Activated CD4-positive, alpha-beta memory T cell treated with anti-CD3 and anti-CD28 coated beads for 36 hours (primary cell): ENCODE measurements at regions not wholly inside any gene's neighbourhood (a gene's known extent, or its start where the extent isn't known, plus 50 kb on each side); places are given as distances from the start of the nearest gene placed in this dataset.
A peak's percentile ranks its signal among the peaks of the same experiment; 100 is the strongest.
"Not testable (repeated sequence)": the region's sequence is repeated elsewhere in the genome, so short reads cannot be mapped to it uniquely, and the experiment has no call there.

Experiments
- CTCF ChIA-PET: fragments of 350-600 bp; sonication (Branson Sonifier 250); formaldehyde crosslinking; loops from one replicate; lab custom pipeline; 2021; ENCODE audit warnings: antibody characterized with exemption, inconsistent platforms; lab: Charles Lee
- POLR2A ChIA-PET: fragments of 350-600 bp; sonication (Branson Sonifier 250); formaldehyde crosslinking; loops from one replicate; lab custom pipeline; 2021; ENCODE audit warnings: antibody characterized with exemption; lab: Charles Lee
- DNase-seq: peaks from one replicate; pipeline ENCODE4 v3.0.0-alpha.2; 2020
- H3K27ac Mint-ChIP-seq: one replicate; pipeline ENCODE4 v1.8.0; 2021; ENCODE audit warnings: mixed read lengths
- H3K27me3 Mint-ChIP-seq: one replicate; pipeline ENCODE4 v1.8.0; 2021; ENCODE audit warnings: mixed read lengths
- H3K36me3 Mint-ChIP-seq: one replicate; pipeline ENCODE4 v1.8.0; 2021; ENCODE audit warnings: mixed read lengths
- H3K4me1 Mint-ChIP-seq: one replicate; pipeline ENCODE4 v1.8.0; 2021; ENCODE audit warnings: low read depth, mixed read lengths
- H3K4me3 Mint-ChIP-seq: one replicate; pipeline ENCODE4 v1.8.0; 2021; ENCODE audit warnings: mild to moderate bottlenecking, mixed read lengths
- H3K9me3 Mint-ChIP-seq: one replicate; pipeline ENCODE4 v1.8.0; 2021; ENCODE audit warnings: mixed read lengths
- intact Hi-C: fragments of 100-400 bp; cut with micrococcal nuclease; formaldehyde crosslinking; loops from one replicate; pipeline ENCODE4 v1.15.1; 2023

GRCh38 chr12:91877022-91877421, 268.6 kb downstream of the BTG1 start:
- peak; percentile 91 for DNase-seq
- no peaks in the 10 kb centered on the region for H3K9me3 Mint-ChIP-seq
- H3K27me3 Mint-ChIP-seq, result no peaks in the 10 kb centered on the region
- no peaks in the 10 kb centered on the region for H3K36me3 Mint-ChIP-seq
- intact Hi-C loops, result loop anchor here (1.0 to 5.0 kb wide), 14 partner anchors 25 to 718 kb away; no protein-coding TSS in a partner anchor
- ChIA-PET CTCF (interaction anchor here (0.6 to 2.4 kb wide), 8 partner anchors 11 to 494 kb away, joined by 3 to 13 read pairs (median 3); no protein-coding TSS in a partner anchor), POLR2A (interaction anchor here (0.7 to 6.1 kb wide), 6 partner anchors 71 to 267 kb away, joined by 3 to 51 read pairs (median 4); partner anchors contain the start of gene BTG1)
- peaks cover 67% of the 10 kb centered on the region for H3K4me1 Mint-ChIP-seq
- H3K27ac Mint-ChIP-seq, result peak overlapping the region; percentile 94
- peak overlapping the region; percentile 71 for H3K4me3 Mint-ChIP-seq

- POLR2A ChIA-PET, result interaction anchor here (6.1 kb wide), 1 partner anchor 269 kb away, joined by 51 read pairs; the partner anchor contains the start of gene BTG1
- CTCF ChIA-PET, result interaction anchor here (2.4 kb wide), 1 partner anchor 64 kb away, joined by 13 read pairs; no protein-coding TSS in a partner anchor
Measured at GRCh38 chr12:91875671-91876070, 270.0 kb downstream of the BTG1 start.

GRCh38 chr12:91874086-91874865, 271.4 kb downstream of the BTG1 start:
- CTCF ChIA-PET, result interaction anchor here (1.1 kb wide), 1 partner anchor 63 kb away, joined by 4 read pairs; no protein-coding TSS in a partner anchor
- DNase-seq, result no peak
- Mint-ChIP-seq H3K9me3 (no peaks in the 10 kb centered on the region), H3K27me3 (no peaks in the 10 kb centered on the region), H3K4me1 (peaks cover 69% of the 10 kb centered on the region), H3K27ac (peak overlapping the region; percentile 35), H3K36me3 (no peaks in the 10 kb centered on the region), H3K4me3 (no peak overlapping the region)
- intact Hi-C loops, result no loop called here
- POLR2A ChIA-PET, result interaction anchor here (0.6 to 6.1 kb wide), 2 partner anchors 238 to 270 kb away, joined by 3 to 51 read pairs; partner anchors contain the start of gene BTG1

More at GRCh38 chr12:91875671-91876070, 270.0 kb downstream of the BTG1 start:
- H3K9me3 Mint-ChIP-seq, H3K27me3 Mint-ChIP-seq, DNase-seq, H3K4me3 Mint-ChIP-seq, H3K36me3 Mint-ChIP-seq: not testable (repeated sequence)
- intact Hi-C loops, result loop anchor here (2.0 to 5.0 kb wide), 8 partner anchors 102 to 719 kb away; no protein-coding TSS in a partner anchor
- Mint-ChIP-seq H3K4me1 (peaks cover 77% of the 10 kb centered on the region), H3K27ac (peak overlapping the region; percentile 38)

- Mint-ChIP-seq H3K27me3 (no peaks in the 10 kb centered on the region), H3K9me3 (no peaks in the 10 kb centered on the region), H3K27ac (peak overlapping the region; percentile 77), H3K4me3 (no peak overlapping the region), H3K4me1 (peaks cover 53% of the 10 kb centered on the region), H3K36me3 (no peaks in the 10 kb centered on the region)
- CTCF ChIA-PET, result no interaction called here
- POLR2A ChIA-PET, result no interaction called here
- intact Hi-C loops, result no loop called here
- DNase-seq, result no peak
Measured at GRCh38 chr12:91871751-91872150, 273.9 kb downstream of the BTG1 start.

- no peak for DNase-seq
- intact Hi-C loops, result no loop called here
- Mint-ChIP-seq H3K4me1 (peaks cover 46% of the 10 kb centered on the region), H3K36me3 (no peaks in the 10 kb centered on the region), H3K4me3 (peak overlapping the region; percentile 40), H3K27me3 (no peaks in the 10 kb centered on the region), H3K27ac (peak overlapping the region; percentile 77), H3K9me3 (no peaks in the 10 kb centered on the region)
- ChIA-PET CTCF (interaction anchor here (0.6 to 1.6 kb wide), 2 partner anchors 60 to 185 kb away, joined by 4 to 5 read pairs; no protein-coding TSS in a partner anchor), POLR2A (no interaction called here)
Measured at GRCh38 chr12:91870872-91871707, 274.6 kb downstream of the BTG1 start.

GRCh38 chr12:91868054-91868453, 277.6 kb downstream of the BTG1 start:
- no peaks in the 10 kb centered on the region for H3K9me3 Mint-ChIP-seq
- no peaks in the 10 kb centered on the region for H3K36me3 Mint-ChIP-seq
- intact Hi-C loops, result no loop called here
- ChIA-PET CTCF (interaction anchor here (1.1 kb wide), 1 partner anchor 9 kb away, joined by 3 read pairs; no protein-coding TSS in a partner anchor), POLR2A (no interaction called here)
- no peaks in the 10 kb centered on the region for H3K27me3 Mint-ChIP-seq
- DNase-seq, result no peak
- no peak overlapping the region for H3K27ac Mint-ChIP-seq
- H3K4me1 Mint-ChIP-seq, result peaks cover 27% of the 10 kb centered on the region
- no peak overlapping the region for H3K4me3 Mint-ChIP-seq

GRCh38 chr12:91866566-91866965, 279.1 kb downstream of the BTG1 start:
- Mint-ChIP-seq H3K27ac (no peak overlapping the region), H3K27me3 (no peaks in the 10 kb centered on the region), H3K9me3 (no peaks in the 10 kb centered on the region), H3K4me1 (peaks cover 23% of the 10 kb centered on the region), H3K36me3 (no peaks in the 10 kb centered on the region), H3K4me3 (no peak overlapping the region)
- ChIA-PET POLR2A (no interaction called here), CTCF (interaction anchor here (0.6 to 1.1 kb wide), 2 partner anchors 55 to 88 kb away, joined by 3 read pairs; no protein-coding TSS in a partner anchor)
- DNase-seq, result no peak
- intact Hi-C loops, result no loop called here

- ChIA-PET CTCF (interaction anchor here (1.7 kb wide), 1 partner anchor 52 kb away, joined by 5 read pairs; no protein-coding TSS in a partner anchor), POLR2A (no interaction called here)
- intact Hi-C loops, result no loop called here
- Mint-ChIP-seq H3K36me3 (no peaks in the 10 kb centered on the region), H3K27ac (no peak overlapping the region), H3K4me1 (peaks cover 16% of the 10 kb centered on the region), H3K4me3 (no peak overlapping the region), H3K27me3 (no peaks in the 10 kb centered on the region), H3K9me3 (peaks cover 2% of the 10 kb centered on the region)
- no peak for DNase-seq
Measured at GRCh38 chr12:91863702-91864101, 281.9 kb downstream of the BTG1 start.

- CTCF ChIA-PET, result no interaction called here
- POLR2A ChIA-PET, result no interaction called here
- Mint-ChIP-seq H3K27me3 (no peaks in the 10 kb centered on the region), H3K27ac (no peak overlapping the region), H3K4me1 (peaks cover 18% of the 10 kb centered on the region), H3K4me3 (no peak overlapping the region), H3K9me3 (peaks cover 2% of the 10 kb centered on the region), H3K36me3 (no peaks in the 10 kb centered on the region)
- DNase-seq, result no peak
- intact Hi-C loops, result no loop called here
Measured at GRCh38 chr12:91861554-91861953, 284.1 kb downstream of the BTG1 start.

GRCh38 chr12:91859347-91859746, 286.3 kb downstream of the BTG1 start:
- Mint-ChIP-seq H3K27ac (no peak overlapping the region), H3K4me3 (no peak overlapping the region), H3K27me3 (no peaks in the 10 kb centered on the region), H3K9me3 (peaks cover 2% of the 10 kb centered on the region), H3K4me1 (peaks cover 25% of the 10 kb centered on the region), H3K36me3 (no peaks in the 10 kb centered on the region)
- DNase-seq, result no peak
- ChIA-PET POLR2A (no interaction called here), CTCF (interaction anchor here (0.8 to 2.5 kb wide), 2 partner anchors 8 to 48 kb away, joined by 3 to 10 read pairs; no protein-coding TSS in a partner anchor)
- intact Hi-C loops, result no loop called here

GRCh38 chr12:91857813-91858542, 287.7 kb downstream of the BTG1 start:
- H3K36me3 Mint-ChIP-seq, result no peaks in the 10 kb centered on the region
- peaks cover 2% of the 10 kb centered on the region for H3K9me3 Mint-ChIP-seq
- H3K4me3 Mint-ChIP-seq, result no peak overlapping the region
- ChIA-PET CTCF (interaction anchor here (2.5 kb wide), 1 partner anchor 46 kb away, joined by 10 read pairs; no protein-coding TSS in a partner anchor), POLR2A (no interaction called here)
- intact Hi-C loops, result no loop called here
- no peak overlapping the region for H3K27ac Mint-ChIP-seq
- no peak for DNase-seq
- H3K27me3 Mint-ChIP-seq, result no peaks in the 10 kb centered on the region
- peaks cover 30% of the 10 kb centered on the region for H3K4me1 Mint-ChIP-seq
